ENCODE measurements at regions not wholly inside any gene's neighbourhood (a gene's known extent, or its start where the extent isn't known, plus 50 kb on each side); places are given as distances from the start of the nearest gene placed in this dataset.
"Not testable (repeated sequence)": the region's sequence is repeated elsewhere in the genome, so short reads cannot be mapped to it uniquely, and the experiment has no call there.

DNA sequence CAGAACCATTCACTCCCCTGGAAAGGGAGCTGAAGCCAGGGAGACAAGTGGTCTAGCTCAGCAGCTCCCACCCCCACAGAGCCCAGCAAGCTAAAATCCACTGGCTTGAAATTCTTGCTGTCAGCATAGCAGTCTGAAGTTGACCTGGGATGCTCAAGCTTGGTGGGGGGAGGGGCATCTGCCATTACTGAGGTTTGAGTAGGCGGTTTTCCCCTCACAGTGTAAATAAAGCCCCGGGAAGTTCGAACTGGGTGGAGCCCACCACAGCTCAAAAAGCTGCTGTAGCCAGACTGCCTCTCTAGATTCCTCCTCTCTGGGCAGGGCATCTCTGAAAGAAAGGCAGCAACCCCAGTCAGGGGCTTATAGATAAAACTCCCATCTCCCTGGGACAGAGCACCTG, 171.3 kb upstream of the E2F8 start:
- TF ChIP-seq, protein P1, sequence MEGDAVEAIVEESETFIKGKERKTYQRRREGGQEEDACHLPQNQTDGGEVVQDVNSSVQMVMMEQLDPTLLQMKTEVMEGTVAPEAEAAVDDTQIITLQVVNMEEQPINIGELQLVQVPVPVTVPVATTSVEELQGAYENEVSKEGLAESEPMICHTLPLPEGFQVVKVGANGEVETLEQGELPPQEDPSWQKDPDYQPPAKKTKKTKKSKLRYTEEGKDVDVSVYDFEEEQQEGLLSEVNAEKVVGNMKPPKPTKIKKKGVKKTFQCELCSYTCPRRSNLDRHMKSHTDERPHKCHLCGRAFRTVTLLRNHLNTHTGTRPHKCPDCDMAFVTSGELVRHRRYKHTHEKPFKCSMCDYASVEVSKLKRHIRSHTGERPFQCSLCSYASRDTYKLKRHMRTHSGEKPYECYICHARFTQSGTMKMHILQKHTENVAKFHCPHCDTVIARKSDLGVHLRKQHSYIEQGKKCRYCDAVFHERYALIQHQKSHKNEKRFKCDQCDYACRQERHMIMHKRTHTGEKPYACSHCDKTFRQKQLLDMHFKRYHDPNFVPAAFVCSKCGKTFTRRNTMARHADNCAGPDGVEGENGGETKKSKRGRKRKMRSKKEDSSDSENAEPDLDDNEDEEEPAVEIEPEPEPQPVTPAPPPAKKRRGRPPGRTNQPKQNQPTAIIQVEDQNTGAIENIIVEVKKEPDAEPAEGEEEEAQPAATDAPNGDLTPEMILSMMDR (IDR thresholded peaks at IDR 0.05) = not testable (repeated sequence)
- TF ChIP-seq POLR2A (IDR thresholded peaks at IDR 0.05) = not testable (repeated sequence)

Data from adrenal gland (tissue), 5 donors.